LNCAP (cell line): ENCODE measurements at regions not wholly inside any gene's neighbourhood (a gene's known extent, or its start where the extent isn't known, plus 50 kb on each side); places are given as distances from the start of the nearest gene placed in this dataset.

Source experiments
- TF ChIP-seq, protein P1 (sequence below): fragments of 450-650 bp; IDR thresholded peaks from 2 replicates; pipeline ENCODE4 v1.5.1; 2017; ENCODE audit warnings: mild to moderate bottlenecking

DNA sequence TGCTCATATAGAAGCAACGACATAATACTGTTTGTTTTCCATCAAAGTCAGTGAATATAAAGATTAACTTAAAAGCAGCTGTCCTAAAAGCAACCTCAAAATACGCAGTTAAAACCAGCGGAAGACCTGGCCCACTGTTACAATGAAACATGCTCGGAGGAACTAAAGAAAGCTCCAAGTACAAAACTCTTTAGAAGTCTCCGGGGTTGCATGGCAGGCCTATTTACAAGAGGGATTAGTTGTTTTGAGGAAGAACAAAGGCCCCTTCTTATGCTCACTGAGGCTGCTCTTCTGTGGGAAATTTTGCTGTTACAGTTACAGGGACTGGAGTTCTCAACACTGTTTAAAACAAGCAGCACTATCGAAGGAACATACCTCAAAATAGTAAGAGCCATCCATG lies 75.9 kb upstream of the C12orf71 start:
- TF ChIP-seq, protein P1, sequence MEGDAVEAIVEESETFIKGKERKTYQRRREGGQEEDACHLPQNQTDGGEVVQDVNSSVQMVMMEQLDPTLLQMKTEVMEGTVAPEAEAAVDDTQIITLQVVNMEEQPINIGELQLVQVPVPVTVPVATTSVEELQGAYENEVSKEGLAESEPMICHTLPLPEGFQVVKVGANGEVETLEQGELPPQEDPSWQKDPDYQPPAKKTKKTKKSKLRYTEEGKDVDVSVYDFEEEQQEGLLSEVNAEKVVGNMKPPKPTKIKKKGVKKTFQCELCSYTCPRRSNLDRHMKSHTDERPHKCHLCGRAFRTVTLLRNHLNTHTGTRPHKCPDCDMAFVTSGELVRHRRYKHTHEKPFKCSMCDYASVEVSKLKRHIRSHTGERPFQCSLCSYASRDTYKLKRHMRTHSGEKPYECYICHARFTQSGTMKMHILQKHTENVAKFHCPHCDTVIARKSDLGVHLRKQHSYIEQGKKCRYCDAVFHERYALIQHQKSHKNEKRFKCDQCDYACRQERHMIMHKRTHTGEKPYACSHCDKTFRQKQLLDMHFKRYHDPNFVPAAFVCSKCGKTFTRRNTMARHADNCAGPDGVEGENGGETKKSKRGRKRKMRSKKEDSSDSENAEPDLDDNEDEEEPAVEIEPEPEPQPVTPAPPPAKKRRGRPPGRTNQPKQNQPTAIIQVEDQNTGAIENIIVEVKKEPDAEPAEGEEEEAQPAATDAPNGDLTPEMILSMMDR: no peak

- TF ChIP-seq, protein P1: no peak
Measured at GRCh38 chr12:27161458-27162228, 79.3 kb upstream of the C12orf71 start.

DNA sequence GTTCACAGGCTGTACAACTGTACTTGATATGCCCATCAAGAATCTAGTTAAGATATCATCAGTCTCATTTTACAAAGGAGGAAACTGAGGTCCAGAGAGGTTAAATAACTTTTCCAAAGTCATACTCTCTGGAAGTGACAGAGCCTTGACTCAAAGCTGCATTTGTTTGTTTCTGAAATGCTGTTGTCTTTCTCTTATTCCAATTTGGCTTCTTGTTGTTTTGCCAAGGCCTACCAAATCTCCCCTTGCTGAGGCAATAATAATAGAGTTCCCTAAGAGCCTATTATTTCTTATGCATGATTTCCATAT lies 79.8 kb upstream of the C12orf71 start:
- TF ChIP-seq, protein P1: no peak

- TF ChIP-seq, protein P1: no peak
Measured at GRCh38 chr12:27163048-27163715, 80.8 kb upstream of the C12orf71 start.

GRCh38 chr12:27163894-27164293 lies 80.2 kb upstream of the STK38L start:
- TF ChIP-seq, protein P1: no peak

DNA sequence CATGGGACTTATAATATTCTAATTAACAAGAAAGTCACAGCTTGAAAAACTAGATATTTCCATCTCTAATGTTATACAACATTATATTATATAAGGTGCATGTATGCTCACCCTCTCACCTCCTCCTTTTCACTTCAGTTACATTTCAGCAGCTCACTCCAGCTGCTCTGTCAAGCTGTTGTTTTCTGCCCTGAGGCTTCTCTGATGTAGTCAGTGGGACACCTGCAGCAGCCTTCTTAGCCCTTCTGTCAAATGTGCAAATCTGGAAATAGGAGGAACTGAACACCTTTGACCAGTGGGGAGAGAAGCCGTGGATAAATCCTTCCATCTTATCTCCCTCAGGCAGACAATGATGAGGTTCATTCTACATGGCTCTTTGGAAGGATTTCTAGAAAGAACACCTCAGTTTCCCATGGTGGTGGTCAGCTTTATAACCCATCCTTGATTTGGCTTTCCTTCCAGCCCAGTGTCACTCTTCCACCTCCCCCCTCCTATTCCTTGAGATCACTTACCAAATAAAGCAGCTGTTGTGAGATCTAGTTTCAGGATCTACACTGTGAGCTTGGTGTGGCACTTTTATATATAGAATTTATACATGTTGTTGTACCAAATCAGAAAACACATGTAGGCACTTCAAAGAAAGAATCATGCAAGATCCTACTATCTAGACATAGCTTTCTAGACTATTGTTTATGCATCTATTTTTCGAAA lies 79.6 kb upstream of the STK38L start:
- TF ChIP-seq, protein P1: no peak

GRCh38 chr12:27176765-27177164 lies 67.3 kb upstream of the STK38L start:
- TF ChIP-seq, protein P1: no peak
